ENCODE measurements at regions not wholly inside any gene's neighbourhood (a gene's known extent, or its start where the extent isn't known, plus 50 kb on each side); places are given as distances from the start of the nearest gene placed in this dataset.

DNA sequence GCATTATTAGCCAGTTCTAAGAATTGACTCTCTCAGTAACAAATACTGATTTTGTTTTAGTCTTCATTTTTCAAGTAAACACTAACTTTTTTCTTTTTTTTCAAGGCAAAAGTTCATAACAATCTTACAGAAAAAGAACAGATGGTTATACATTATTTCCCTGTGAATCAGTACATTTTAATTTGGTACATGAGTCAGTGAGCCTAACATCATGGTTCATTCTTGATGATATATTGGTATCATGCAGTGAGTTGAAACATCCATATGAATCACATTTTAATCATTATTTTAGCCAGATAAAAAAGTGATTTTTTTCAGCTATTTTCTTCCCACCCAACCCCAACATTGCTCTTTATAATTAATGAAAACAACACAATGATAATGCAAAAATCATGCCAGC is 184.3 kb upstream of the TACR3 start:
- Mint-ChIP-seq H3K27ac (no peak overlapping the region), H3K9me3 (ENCODE audit: insufficient read depth) (peaks cover 2% of the 10 kb centered on the region), H3K27me3 (no peaks in the 10 kb centered on the region), H3K4me3 (no peak overlapping the region), H3K4me1 (no peaks in the 10 kb centered on the region)
- ATAC-seq (ENCODE audit: low read depth) (no peak), DNase-seq (no peak)
- ChIA-PET CTCF (no interaction called here), POLR2A (no interaction called here)
- Histone ChIP-seq H3K79me2 (ENCODE audit: control insufficient read depth, insufficient read depth, low read length) (no peaks in the 10 kb centered on the region), H3K36me3 (replicated peaks in 1 of 2; ENCODE audit: control extremely low read depth in 1 of 2, control insufficient read depth in 1 of 2, extremely low read depth in 1 of 2, insufficient read depth in 2 of 2, low read length in 1 of 2) (no peaks in the 10 kb centered on the region), H2AFZ (ENCODE audit: insufficient read depth, low read depth, low read length, poor library complexity, severe bottlenecking) (no peak overlapping the region), H4K20me1 (ENCODE audit: control insufficient read depth, insufficient read depth, low read length, poor library complexity, severe bottlenecking) (no peaks in the 10 kb centered on the region), H3K4me2 (replicated peaks; ENCODE audit: low read depth, low read length, poor library complexity, severe bottlenecking) (no peak overlapping the region), H3K27me3 (replicated peaks in 1 of 4; ENCODE audit: control extremely low read depth in 1 of 4, control insufficient read depth in 3 of 4, insufficient read depth in 4 of 4, low read length in 3 of 4) (no peaks in the 10 kb centered on the region), H3K4me3 (ENCODE audit: control extremely low read depth in 1 of 5, extremely low read depth in 1 of 5, insufficient read depth in 1 of 5, low read depth in 2 of 5, low read length in 4 of 5) (no peak overlapping the region), H3K9ac (ENCODE audit: low read length) (no peak overlapping the region), H3K9me3 (ENCODE audit: control extremely low read depth in 1 of 3, control insufficient read depth in 2 of 3, insufficient read depth in 1 of 3, low read length in 2 of 3) (no peaks in the 10 kb centered on the region), H3K4me1 (ENCODE audit: control insufficient read depth in 2 of 2, insufficient read depth in 2 of 2, low read length in 2 of 2) (no peaks in the 10 kb centered on the region), H3K27ac (ENCODE audit: low read length in 2 of 2) (no peak overlapping the region)
- TF ChIP-seq, protein P1, sequence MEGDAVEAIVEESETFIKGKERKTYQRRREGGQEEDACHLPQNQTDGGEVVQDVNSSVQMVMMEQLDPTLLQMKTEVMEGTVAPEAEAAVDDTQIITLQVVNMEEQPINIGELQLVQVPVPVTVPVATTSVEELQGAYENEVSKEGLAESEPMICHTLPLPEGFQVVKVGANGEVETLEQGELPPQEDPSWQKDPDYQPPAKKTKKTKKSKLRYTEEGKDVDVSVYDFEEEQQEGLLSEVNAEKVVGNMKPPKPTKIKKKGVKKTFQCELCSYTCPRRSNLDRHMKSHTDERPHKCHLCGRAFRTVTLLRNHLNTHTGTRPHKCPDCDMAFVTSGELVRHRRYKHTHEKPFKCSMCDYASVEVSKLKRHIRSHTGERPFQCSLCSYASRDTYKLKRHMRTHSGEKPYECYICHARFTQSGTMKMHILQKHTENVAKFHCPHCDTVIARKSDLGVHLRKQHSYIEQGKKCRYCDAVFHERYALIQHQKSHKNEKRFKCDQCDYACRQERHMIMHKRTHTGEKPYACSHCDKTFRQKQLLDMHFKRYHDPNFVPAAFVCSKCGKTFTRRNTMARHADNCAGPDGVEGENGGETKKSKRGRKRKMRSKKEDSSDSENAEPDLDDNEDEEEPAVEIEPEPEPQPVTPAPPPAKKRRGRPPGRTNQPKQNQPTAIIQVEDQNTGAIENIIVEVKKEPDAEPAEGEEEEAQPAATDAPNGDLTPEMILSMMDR (IDR thresholded peaks at IDR 0.05), result no peak
- TF ChIP-seq EZH2 (IDR thresholded peaks at IDR 0.05; ENCODE audit: borderline replicate concordance, insufficient read depth, low read depth, low read length, poor library complexity, severe bottlenecking), result no peak
- intact Hi-C loops (cut with micrococcal nuclease), result no loop called here

DNA sequence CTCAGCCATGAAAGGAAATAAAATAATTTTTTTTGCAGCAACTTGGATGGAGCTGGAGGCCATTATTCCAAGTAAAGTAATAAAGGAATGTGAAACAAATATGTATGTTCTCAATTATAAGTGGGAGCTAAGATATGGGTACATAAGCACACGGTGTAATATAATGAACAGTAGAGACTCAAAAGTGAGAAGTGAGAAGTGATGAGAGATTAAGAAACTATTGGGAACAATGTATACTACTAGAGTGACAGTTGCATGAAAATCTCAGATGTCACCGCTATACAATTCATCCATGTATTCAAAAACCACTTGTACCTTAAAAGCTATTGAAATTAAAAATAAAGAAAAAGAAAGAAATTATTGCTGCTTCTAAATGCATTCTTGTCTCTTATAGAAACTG is 182.9 kb upstream of the TACR3 start:
- Histone ChIP-seq H3K27me3 (replicated peaks in 1 of 4; ENCODE audit: control extremely low read depth in 1 of 4, control insufficient read depth in 3 of 4, insufficient read depth in 4 of 4, low read length in 3 of 4) (no peaks in the 10 kb centered on the region), H3K36me3 (replicated peaks in 1 of 2; ENCODE audit: control extremely low read depth in 1 of 2, control insufficient read depth in 1 of 2, extremely low read depth in 1 of 2, insufficient read depth in 2 of 2, low read length in 1 of 2) (no peaks in the 10 kb centered on the region), H2AFZ (ENCODE audit: insufficient read depth, low read depth, low read length, poor library complexity, severe bottlenecking) (no peak overlapping the region), H3K4me1 (ENCODE audit: control insufficient read depth in 2 of 2, insufficient read depth in 2 of 2, low read length in 2 of 2) (no peaks in the 10 kb centered on the region), H3K4me3 (ENCODE audit: control extremely low read depth in 1 of 5, extremely low read depth in 1 of 5, insufficient read depth in 1 of 5, low read depth in 2 of 5, low read length in 4 of 5) (no peak overlapping the region), H3K9ac (ENCODE audit: low read length) (no peak overlapping the region), H3K27ac (ENCODE audit: low read length in 2 of 2) (no peak overlapping the region), H3K9me3 (ENCODE audit: control extremely low read depth in 1 of 3, control insufficient read depth in 2 of 3, insufficient read depth in 1 of 3, low read length in 2 of 3) (no peaks in the 10 kb centered on the region), H4K20me1 (ENCODE audit: control insufficient read depth, insufficient read depth, low read length, poor library complexity, severe bottlenecking) (no peaks in the 10 kb centered on the region), H3K79me2 (ENCODE audit: control insufficient read depth, insufficient read depth, low read length) (no peaks in the 10 kb centered on the region), H3K4me2 (replicated peaks; ENCODE audit: low read depth, low read length, poor library complexity, severe bottlenecking) (no peak overlapping the region)
- Mint-ChIP-seq H3K4me1 (no peaks in the 10 kb centered on the region), H3K27ac (no peak overlapping the region), H3K4me3 (no peak overlapping the region), H3K27me3 (no peaks in the 10 kb centered on the region), H3K9me3 (ENCODE audit: insufficient read depth) (peaks cover 4% of the 10 kb centered on the region)
- intact Hi-C loops (cut with micrococcal nuclease), result no loop called here
- DNase-seq (no peak), ATAC-seq (ENCODE audit: low read depth) (no peak)
- ChIA-PET POLR2A (no interaction called here), CTCF (no interaction called here)
- no CpG with 5 or more reads among the region's 2 CpGs for WGBS (ENCODE audit: insufficient coverage)
- no peak for TF ChIP-seq EZH2 (IDR thresholded peaks at IDR 0.05; ENCODE audit: borderline replicate concordance, insufficient read depth, low read depth, low read length, poor library complexity, severe bottlenecking)
- TF ChIP-seq, protein P1 (IDR thresholded peaks at IDR 0.05), result no peak

All from B cell (primary cell).